ENCODE measurements at regions not wholly inside any gene's neighbourhood (a gene's known extent, or its start where the extent isn't known, plus 50 kb on each side); places are given as distances from the start of the nearest gene placed in this dataset.

GRCh38 chr13:73827434-73827833 is 306.8 kb downstream of the KLF12 start:
- POLR2A ChIA-PET, result no interaction called here
- CTCF ChIA-PET, result no interaction called here
- H3K4me3 ChIP-seq (ENCODE audit: low read depth, low read length), result no peak overlapping the region
- H3K36me3 ChIP-seq (ENCODE audit: control insufficient read depth in 2 of 2, insufficient read depth in 1 of 2, low read length in 2 of 2), result no peaks in the 10 kb centered on the region
- H3K9me3 ChIP-seq (ENCODE audit: control insufficient read depth, insufficient read depth, low read depth, low read length), result no peaks in the 10 kb centered on the region
- H3K4me1 ChIP-seq (ENCODE audit: control insufficient read depth, insufficient read depth, low read length), result no peaks in the 10 kb centered on the region
- no peak overlapping the region for H3K27ac ChIP-seq (ENCODE audit: extremely low read depth, low read depth, low read length)
- TF ChIP-seq ZNF585B (tag by site-specific recombination; IDR thresholded peaks at IDR 0.05) (no peak), ZNF239 (tag by site-specific recombination; IDR thresholded peaks at IDR 0.05) (no peak), AEBP2 (tag by site-specific recombination; IDR thresholded peaks at IDR 0.05; ENCODE audit: borderline replicate concordance) (no peak), ZNF488 (tag by site-specific recombination; IDR thresholded peaks at IDR 0.05) (no peak), HOXD13 (CRISPR knock-in tag; IDR thresholded peaks at IDR 0.05; ENCODE audit: borderline replicate concordance) (no peak), ELK4 (IDR thresholded peaks at IDR 0.05; ENCODE audit: borderline replicate concordance, low read depth, low read length) (no peak), ZNF600 (tag by site-specific recombination; IDR thresholded peaks at IDR 0.05) (no peak), ZNF610 (tag by site-specific recombination; IDR thresholded peaks at IDR 0.05; ENCODE audit: borderline replicate concordance) (no peak), ZNF10 (tag by site-specific recombination; IDR thresholded peaks at IDR 0.05) (no peak), EGR2 (tag by site-specific recombination; IDR thresholded peaks at IDR 0.05; ENCODE audit: low read depth) (no peak), ZNF132 (tag by site-specific recombination; IDR thresholded peaks at IDR 0.05; ENCODE audit: borderline replicate concordance) (no peak), ZNF561 (tag by site-specific recombination; IDR thresholded peaks at IDR 0.05; ENCODE audit: borderline replicate concordance) (no peak), ZNF707 (tag by site-specific recombination; IDR thresholded peaks at IDR 0.05) (no peak), ZNF558 (tag by site-specific recombination; IDR thresholded peaks at IDR 0.05) (no peak), SETDB1 (IDR thresholded peaks at IDR 0.05; ENCODE audit: insufficient read length, low read length) (no peak), ZNF426 (tag by site-specific recombination; IDR thresholded peaks at IDR 0.05) (no peak), KLF8 (tag by site-specific recombination; IDR thresholded peaks at IDR 0.05) (no peak)

GRCh38 chr13:73825143-73825542 is 309.1 kb downstream of the KLF12 start:
- no peaks in the 10 kb centered on the region for H3K9me3 ChIP-seq (ENCODE audit: control insufficient read depth, insufficient read depth, low read depth, low read length)
- POLR2A ChIA-PET, result no interaction called here
- H3K36me3 ChIP-seq (ENCODE audit: control insufficient read depth in 2 of 2, insufficient read depth in 1 of 2, low read length in 2 of 2), result no peaks in the 10 kb centered on the region
- H3K4me3 ChIP-seq (ENCODE audit: low read depth, low read length), result no peak overlapping the region
- TF ChIP-seq ZNF24 (tag by site-specific recombination; IDR thresholded peaks at IDR 0.05), result no peak
- TF ChIP-seq ZNF639 (tag by site-specific recombination; IDR thresholded peaks at IDR 0.05), result no peak
- TF ChIP-seq ZNF426 (tag by site-specific recombination; IDR thresholded peaks at IDR 0.05), result no peak
- no peak for TF ChIP-seq ZNF48 (tag by site-specific recombination; IDR thresholded peaks at IDR 0.05)
- H3K27ac ChIP-seq (ENCODE audit: extremely low read depth, low read depth, low read length), result no peak overlapping the region
- CTCF ChIA-PET, result no interaction called here
- H3K4me1 ChIP-seq (ENCODE audit: control insufficient read depth, insufficient read depth, low read length), result no peaks in the 10 kb centered on the region

Measured in HEK293 (cell line).